H1 (cell line): ENCODE measurements at regions not wholly inside any gene's neighbourhood (a gene's known extent, or its start where the extent isn't known, plus 50 kb on each side); places are given as distances from the start of the nearest gene placed in this dataset.

Source experiments
- CBX8 ChIP-seq: fragments of 300-800, 300-1000 bp; sonication (generic); IDR thresholded peaks from 2 replicates; pipeline ENCODE4 v1.7.1; 2016; ENCODE audit warnings: low read depth, low read length, borderline replicate concordance
- EGR1 ChIP-seq: IDR thresholded peaks from 2 replicates; pipeline ENCODE4 v1.6.1; 2011; ENCODE audit warnings: low read depth, low read length, borderline replicate concordance
- HDAC6 ChIP-seq: IDR thresholded peaks from one replicate; pipeline ENCODE4 v1.7.1; 2012; ENCODE audit warnings: low read depth, mild to moderate bottlenecking, inconsistent platforms, low read length, moderate library complexity
- JUN ChIP-seq: IDR thresholded peaks from 2 replicates; pipeline ENCODE4 v1.6.1; 2011; ENCODE audit warnings: low read depth, mild to moderate bottlenecking, improper control_type of control experiment, low read length
- KDM1A ChIP-seq: fragments of 200-600, 300-600 bp; sonication (generic); IDR thresholded peaks from 2 replicates; pipeline ENCODE4 v1.7.1; 2016; ENCODE audit warnings: mild to moderate bottlenecking, low read length, borderline replicate concordance
- RXRA ChIP-seq: IDR thresholded peaks from 2 replicates; pipeline ENCODE4 v1.6.1; 2011; ENCODE audit warnings: low read depth, mild to moderate bottlenecking, low read length, moderate library complexity; ENCODE audit not compliant: insufficient read depth
- SIX5 ChIP-seq: IDR thresholded peaks from 2 replicates; pipeline ENCODE4 v1.6.1; 2011; ENCODE audit warnings: mild to moderate bottlenecking, low read depth, low read length
- SP1 ChIP-seq: IDR thresholded peaks from 2 replicates; pipeline ENCODE4 v1.6.1; 2011; ENCODE audit warnings: low read depth, low read length
- TF ChIP-seq, protein P1 (sequence below): fragments of 300-600 bp; sonication (generic); IDR thresholded peaks from 2 replicates; pipeline ENCODE4 v1.7.1; 2012; ENCODE audit warnings: low read length, moderate library complexity, mild to moderate bottlenecking, inconsistent platforms; ENCODE audit not compliant: insufficient replicate concordance

DNA sequence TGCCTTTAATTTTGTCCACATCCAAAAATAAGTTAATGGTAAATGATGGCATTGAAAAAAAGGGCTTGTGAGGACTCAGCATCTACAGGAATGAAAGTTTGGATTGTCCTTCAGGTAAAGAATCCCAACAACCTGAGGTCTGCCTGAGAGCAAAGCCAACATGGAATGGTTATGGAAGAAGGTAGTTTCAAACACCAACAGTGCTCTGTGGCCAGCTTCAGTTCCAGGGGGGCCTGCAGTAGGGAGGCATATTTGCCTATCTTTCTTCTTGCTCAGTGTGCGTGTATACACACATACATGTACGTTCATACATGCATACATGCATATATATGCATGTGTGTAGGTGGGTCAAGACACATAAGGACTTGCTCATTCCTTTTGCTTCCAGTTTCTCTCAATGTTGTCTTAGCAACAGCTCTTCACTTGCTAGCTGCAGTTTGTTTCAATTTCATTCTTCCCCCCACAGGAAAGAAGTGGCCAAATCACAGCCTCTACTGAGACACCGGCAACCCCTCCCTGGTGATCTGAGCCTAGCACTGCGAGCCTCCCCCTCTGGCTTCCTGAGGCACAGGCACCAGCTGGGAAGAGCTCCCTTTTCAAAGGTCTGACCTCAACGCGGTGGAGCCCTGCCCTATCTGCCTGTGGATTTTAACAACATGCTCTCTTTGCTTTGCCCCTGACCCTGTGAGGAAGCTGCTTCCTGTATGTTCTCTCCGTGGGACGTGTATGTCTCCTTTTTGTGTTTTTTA, 146.2 kb downstream of the KLF13 start (continued):
- TF ChIP-seq, protein P1, sequence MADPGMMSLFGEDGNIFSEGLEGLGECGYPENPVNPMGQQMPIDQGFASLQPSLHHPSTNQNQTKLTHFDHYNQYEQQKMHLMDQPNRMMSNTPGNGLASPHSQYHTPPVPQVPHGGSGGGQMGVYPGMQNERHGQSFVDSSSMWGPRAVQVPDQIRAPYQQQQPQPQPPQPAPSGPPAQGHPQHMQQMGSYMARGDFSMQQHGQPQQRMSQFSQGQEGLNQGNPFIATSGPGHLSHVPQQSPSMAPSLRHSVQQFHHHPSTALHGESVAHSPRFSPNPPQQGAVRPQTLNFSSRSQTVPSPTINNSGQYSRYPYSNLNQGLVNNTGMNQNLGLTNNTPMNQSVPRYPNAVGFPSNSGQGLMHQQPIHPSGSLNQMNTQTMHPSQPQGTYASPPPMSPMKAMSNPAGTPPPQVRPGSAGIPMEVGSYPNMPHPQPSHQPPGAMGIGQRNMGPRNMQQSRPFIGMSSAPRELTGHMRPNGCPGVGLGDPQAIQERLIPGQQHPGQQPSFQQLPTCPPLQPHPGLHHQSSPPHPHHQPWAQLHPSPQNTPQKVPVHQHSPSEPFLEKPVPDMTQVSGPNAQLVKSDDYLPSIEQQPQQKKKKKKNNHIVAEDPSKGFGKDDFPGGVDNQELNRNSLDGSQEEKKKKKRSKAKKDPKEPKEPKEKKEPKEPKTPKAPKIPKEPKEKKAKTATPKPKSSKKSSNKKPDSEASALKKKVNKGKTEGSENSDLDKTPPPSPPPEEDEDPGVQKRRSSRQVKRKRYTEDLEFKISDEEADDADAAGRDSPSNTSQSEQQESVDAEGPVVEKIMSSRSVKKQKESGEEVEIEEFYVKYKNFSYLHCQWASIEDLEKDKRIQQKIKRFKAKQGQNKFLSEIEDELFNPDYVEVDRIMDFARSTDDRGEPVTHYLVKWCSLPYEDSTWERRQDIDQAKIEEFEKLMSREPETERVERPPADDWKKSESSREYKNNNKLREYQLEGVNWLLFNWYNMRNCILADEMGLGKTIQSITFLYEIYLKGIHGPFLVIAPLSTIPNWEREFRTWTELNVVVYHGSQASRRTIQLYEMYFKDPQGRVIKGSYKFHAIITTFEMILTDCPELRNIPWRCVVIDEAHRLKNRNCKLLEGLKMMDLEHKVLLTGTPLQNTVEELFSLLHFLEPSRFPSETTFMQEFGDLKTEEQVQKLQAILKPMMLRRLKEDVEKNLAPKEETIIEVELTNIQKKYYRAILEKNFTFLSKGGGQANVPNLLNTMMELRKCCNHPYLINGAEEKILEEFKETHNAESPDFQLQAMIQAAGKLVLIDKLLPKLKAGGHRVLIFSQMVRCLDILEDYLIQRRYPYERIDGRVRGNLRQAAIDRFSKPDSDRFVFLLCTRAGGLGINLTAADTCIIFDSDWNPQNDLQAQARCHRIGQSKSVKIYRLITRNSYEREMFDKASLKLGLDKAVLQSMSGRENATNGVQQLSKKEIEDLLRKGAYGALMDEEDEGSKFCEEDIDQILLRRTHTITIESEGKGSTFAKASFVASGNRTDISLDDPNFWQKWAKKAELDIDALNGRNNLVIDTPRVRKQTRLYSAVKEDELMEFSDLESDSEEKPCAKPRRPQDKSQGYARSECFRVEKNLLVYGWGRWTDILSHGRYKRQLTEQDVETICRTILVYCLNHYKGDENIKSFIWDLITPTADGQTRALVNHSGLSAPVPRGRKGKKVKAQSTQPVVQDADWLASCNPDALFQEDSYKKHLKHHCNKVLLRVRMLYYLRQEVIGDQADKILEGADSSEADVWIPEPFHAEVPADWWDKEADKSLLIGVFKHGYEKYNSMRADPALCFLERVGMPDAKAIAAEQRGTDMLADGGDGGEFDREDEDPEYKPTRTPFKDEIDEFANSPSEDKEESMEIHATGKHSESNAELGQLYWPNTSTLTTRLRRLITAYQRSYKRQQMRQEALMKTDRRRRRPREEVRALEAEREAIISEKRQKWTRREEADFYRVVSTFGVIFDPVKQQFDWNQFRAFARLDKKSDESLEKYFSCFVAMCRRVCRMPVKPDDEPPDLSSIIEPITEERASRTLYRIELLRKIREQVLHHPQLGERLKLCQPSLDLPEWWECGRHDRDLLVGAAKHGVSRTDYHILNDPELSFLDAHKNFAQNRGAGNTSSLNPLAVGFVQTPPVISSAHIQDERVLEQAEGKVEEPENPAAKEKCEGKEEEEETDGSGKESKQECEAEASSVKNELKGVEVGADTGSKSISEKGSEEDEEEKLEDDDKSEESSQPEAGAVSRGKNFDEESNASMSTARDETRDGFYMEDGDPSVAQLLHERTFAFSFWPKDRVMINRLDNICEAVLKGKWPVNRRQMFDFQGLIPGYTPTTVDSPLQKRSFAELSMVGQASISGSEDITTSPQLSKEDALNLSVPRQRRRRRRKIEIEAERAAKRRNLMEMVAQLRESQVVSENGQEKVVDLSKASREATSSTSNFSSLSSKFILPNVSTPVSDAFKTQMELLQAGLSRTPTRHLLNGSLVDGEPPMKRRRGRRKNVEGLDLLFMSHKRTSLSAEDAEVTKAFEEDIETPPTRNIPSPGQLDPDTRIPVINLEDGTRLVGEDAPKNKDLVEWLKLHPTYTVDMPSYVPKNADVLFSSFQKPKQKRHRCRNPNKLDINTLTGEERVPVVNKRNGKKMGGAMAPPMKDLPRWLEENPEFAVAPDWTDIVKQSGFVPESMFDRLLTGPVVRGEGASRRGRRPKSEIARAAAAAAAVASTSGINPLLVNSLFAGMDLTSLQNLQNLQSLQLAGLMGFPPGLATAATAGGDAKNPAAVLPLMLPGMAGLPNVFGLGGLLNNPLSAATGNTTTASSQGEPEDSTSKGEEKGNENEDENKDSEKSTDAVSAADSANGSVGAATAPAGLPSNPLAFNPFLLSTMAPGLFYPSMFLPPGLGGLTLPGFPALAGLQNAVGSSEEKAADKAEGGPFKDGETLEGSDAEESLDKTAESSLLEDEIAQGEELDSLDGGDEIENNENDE: no peak
- TF ChIP-seq SP1 (no peak), KDM1A (no peak), EGR1 (no peak), CBX8 (no peak), SIX5 (no peak), HDAC6 (no peak), JUN (no peak), RXRA (no peak)
- TF ChIP-seq, all 59 proteins: peak for 0
